Ecto neural progenitor cell (in vitro differentiated cells): ENCODE measurements at regions not wholly inside any gene's neighbourhood (a gene's known extent, or its start where the extent isn't known, plus 50 kb on each side); places are given as distances from the start of the nearest gene placed in this dataset.

Source experiments
- DNase-seq: peaks from one replicate; pipeline ENCODE4 v3.0.0-alpha.2; 2018; ENCODE audit warnings: low spot score

- DNase-seq = no peak
Observed at GRCh38 chr7:115707258-115708012, 323.1 kb downstream of the TFEC start.

GRCh38 chr7:115704884-115705283 is 325.7 kb downstream of the TFEC start:
- no peak for DNase-seq

- DNase-seq = no peak
Observed at GRCh38 chr7:115701141-115701540, 329.4 kb downstream of the TFEC start.

GRCh38 chr7:115694424-115694823 is 336.1 kb downstream of the TFEC start:
- no peak for DNase-seq

- no peak for DNase-seq
Observed at GRCh38 chr7:115693779-115694178, 336.8 kb downstream of the TFEC start.

- DNase-seq = no peak
Observed at GRCh38 chr7:115689941-115690340, 340.6 kb downstream of the TFEC start.

- no peak for DNase-seq
Observed at GRCh38 chr7:115683093-115683492, 347.5 kb downstream of the TFEC start.

- no peak for DNase-seq
Observed at GRCh38 chr7:115682507-115682906, 348.1 kb downstream of the TFEC start.

- no peak for DNase-seq
Observed at GRCh38 chr7:115680921-115681320, 349.6 kb downstream of the TFEC start.

GRCh38 chr7:115679976-115680375 is 350.6 kb downstream of the TFEC start:
- no peak for DNase-seq

- DNase-seq = no peak
Observed at GRCh38 chr7:115679423-115679822, 351.1 kb downstream of the TFEC start.

GRCh38 chr7:115678086-115678982 is 352.2 kb downstream of the TFEC start:
- DNase-seq = no peak

GRCh38 chr7:115676707-115677106 is 353.9 kb downstream of the TFEC start:
- no peak for DNase-seq

- DNase-seq = peak; percentile 48
Observed at GRCh38 chr7:115676080-115676479, 354.5 kb downstream of the TFEC start.

- DNase-seq = no peak
Observed at GRCh38 chr7:115674467-115675024, 356.0 kb downstream of the TFEC start.

- DNase-seq = no peak
Observed at GRCh38 chr7:115672024-115672423, 358.5 kb downstream of the TFEC start.

GRCh38 chr7:115662676-115663075 is 367.9 kb downstream of the TFEC start:
- DNase-seq = no peak

- no peak for DNase-seq
Observed at GRCh38 chr7:115662120-115662519, 368.4 kb downstream of the TFEC start.

- DNase-seq = no peak
Observed at GRCh38 chr7:115658223-115658622, 372.3 kb downstream of the TFEC start.

- no peak for DNase-seq
Observed at GRCh38 chr7:115654384-115655214, 376.0 kb downstream of the TFEC start.

GRCh38 chr7:115649429-115649828 is 381.1 kb downstream of the TFEC start:
- no peak for DNase-seq

GRCh38 chr7:115647712-115648111 is 382.9 kb downstream of the TFEC start:
- DNase-seq = no peak
